Neuronal stem cell (in vitro differentiated cells): ENCODE measurements at regions not wholly inside any gene's neighbourhood (a gene's known extent, or its start where the extent isn't known, plus 50 kb on each side); places are given as distances from the start of the nearest gene placed in this dataset.

Experiments used
- DNase-seq: peaks from one replicate; pipeline ENCODE4 v3.0.0-alpha.2; 2013; ENCODE audit warnings: low spot score
- H2AFZ ChIP-seq: one replicate; pipeline ENCODE4 v1.6.1; 2013; ENCODE audit warnings: mild to moderate bottlenecking, low read length, inconsistent platforms
- H2AK5ac ChIP-seq: 2 replicates; pipeline ENCODE4 v1.6.1; 2013; ENCODE audit warnings: low read depth, mild to moderate bottlenecking, inconsistent platforms, low read length, moderate library complexity, mixed read lengths
- H2BK120ac ChIP-seq: 2 replicates; pipeline ENCODE4 v1.6.1; 2013; ENCODE audit warnings: low read depth, mild to moderate bottlenecking, inconsistent platforms, low read length, moderate library complexity, mixed read lengths
- H2BK12ac ChIP-seq: one replicate; pipeline ENCODE4 v1.6.1; 2013; ENCODE audit warnings: low read length, inconsistent platforms
- H2BK15ac ChIP-seq: 2 replicates; pipeline ENCODE4 v1.6.1; 2013; ENCODE audit warnings: mild to moderate bottlenecking, low read length, inconsistent platforms, mixed read lengths
- H2BK5ac ChIP-seq: one replicate; pipeline ENCODE4 v1.6.1; 2013; ENCODE audit warnings: inconsistent platforms, mild to moderate bottlenecking, low read length, moderate library complexity
- H3K14ac ChIP-seq: one replicate; pipeline ENCODE4 v1.6.1; 2013; ENCODE audit warnings: low read length, inconsistent platforms
- H3K18ac ChIP-seq: 2 replicates; pipeline ENCODE4 v1.6.1; 2013; ENCODE audit warnings: low read length, inconsistent platforms
- H3K23ac ChIP-seq: 2 replicates; pipeline ENCODE4 v1.6.1; 2013; ENCODE audit warnings: low read depth, mild to moderate bottlenecking, mixed read lengths, low read length, inconsistent platforms; ENCODE audit not compliant: poor library complexity
- H3K27ac ChIP-seq: replicated peaks from 3 replicates; pipeline ENCODE4 v1.5.1; 2013; ENCODE audit warnings: low read length, inconsistent platforms
- H3K27me3 ChIP-seq, 3 experiments: 2 replicates each; pipeline ENCODE4 v1.6.1; 2013; ENCODE audit warnings: low read length in 3 of 3, mild to moderate bottlenecking in 2 of 3, inconsistent platforms in 1 of 3, low read depth in 1 of 3, mixed read lengths in 1 of 3, moderate library complexity in 1 of 3; ENCODE audit not compliant: control insufficient read depth in 3 of 3, insufficient read depth in 3 of 3
- H3K36me3 ChIP-seq, 2 donors: replicated peaks in 1 of 2; 2 replicates each; pipeline ENCODE4 v1.6.1; 2013; ENCODE audit warnings: low read length in 2 of 2; ENCODE audit not compliant: control insufficient read depth in 2 of 2, insufficient read depth in 2 of 2
- H3K4ac ChIP-seq: 2 replicates; pipeline ENCODE4 v1.6.1; 2013; ENCODE audit warnings: inconsistent platforms, mild to moderate bottlenecking, low read length, moderate library complexity
- H3K4me1 ChIP-seq, 2 donors: 1 replicate in 1 of 2; 2 replicates in 1 of 2; pipeline ENCODE4 v1.6.1; 2013; ENCODE audit warnings: low read length in 2 of 2, low read depth in 1 of 2; ENCODE audit not compliant: control insufficient read depth in 2 of 2, insufficient read depth in 1 of 2
- H3K4me2 ChIP-seq: one replicate; pipeline ENCODE4 v1.6.1; 2013; ENCODE audit warnings: mild to moderate bottlenecking, low read length, inconsistent platforms; ENCODE audit not compliant: insufficient read depth, poor library complexity, severe bottlenecking
- H3K4me3 ChIP-seq, 2 donors: 2 replicates each; pipeline ENCODE4 v1.5.1; 2013; ENCODE audit warnings: low read length in 2 of 2, mild to moderate bottlenecking in 2 of 2, inconsistent platforms in 1 of 2, moderate library complexity in 1 of 2
- H3K79me1 ChIP-seq: one replicate; pipeline ENCODE4 v1.6.1; 2013; ENCODE audit warnings: low read depth, mild to moderate bottlenecking, inconsistent platforms, low read length, moderate library complexity
- H3K9ac ChIP-seq: one replicate; pipeline ENCODE4 v1.6.1; 2013; ENCODE audit warnings: mild to moderate bottlenecking, low read depth, low read length, inconsistent platforms; ENCODE audit not compliant: poor library complexity
- H3K9me3 ChIP-seq, 2 donors: replicated peaks in 1 of 2; 2 replicates each; pipeline versions ENCODE3 to v1.6.1; 2013; ENCODE audit warnings: low read length in 2 of 2, mild to moderate bottlenecking in 2 of 2, inconsistent platforms in 1 of 2, low read depth in 1 of 2, mixed read lengths in 1 of 2, moderate library complexity in 1 of 2; ENCODE audit not compliant: control insufficient read depth in 2 of 2, insufficient read depth in 1 of 2
- H4K8ac ChIP-seq: one replicate; pipeline ENCODE4 v1.6.1; 2013; ENCODE audit warnings: low read depth, mild to moderate bottlenecking, inconsistent platforms, low read length, moderate library complexity
- H4K91ac ChIP-seq: one replicate; pipeline ENCODE4 v1.6.1; 2013; ENCODE audit warnings: low read length, low read depth, mild to moderate bottlenecking, inconsistent platforms; ENCODE audit not compliant: poor library complexity
- WGBS, 2 donors: extraction: QIAGEN DNeasy Blood & Tissue Kit; methylation state at CpG; one replicate each; pipeline ENCODE4 v1.1.7; 2013; ENCODE audit warnings: missing lambda C conversion rate in 2 of 2, mixed read lengths in 1 of 2; ENCODE audit not compliant: insufficient read length in 2 of 2, insufficient replicate concordance in 1 of 2; ENCODE audit errors: extremely low coverage in 2 of 2; 5-methylcytosine and 5-hydroxymethylcytosine counted together

GRCh38 chr10:84683980-84684740, 355.8 kb downstream of the CCSER2 start:
- no peak overlapping the region for H2BK12ac ChIP-seq
- no peak overlapping the region for H3K4me3 ChIP-seq
- H3K27ac ChIP-seq = no peak overlapping the region
- H2AK5ac ChIP-seq = no peak overlapping the region
- H3K4me1 ChIP-seq = no peaks in the 10 kb centered on the region
- no peak overlapping the region for H2AFZ ChIP-seq
- H3K23ac ChIP-seq = no peak overlapping the region
- no peak overlapping the region for H3K18ac ChIP-seq
- DNase-seq = no peak
- H2BK120ac ChIP-seq = no peak overlapping the region
- H3K27me3 ChIP-seq = no peaks in the 10 kb centered on the region
- H3K9me3 ChIP-seq = peaks cover 0 to 2% of the 10 kb centered on the region in 2 donors
- H3K4me2 ChIP-seq = no peak overlapping the region
- no peaks in the 10 kb centered on the region for H3K36me3 ChIP-seq
- no peak overlapping the region for H4K8ac ChIP-seq
- no CpG with 5 or more reads among the region's 6 CpGs for WGBS, 2 donors
- H3K9ac ChIP-seq = no peak overlapping the region
- no peak overlapping the region for H2BK15ac ChIP-seq
- no peak overlapping the region for H4K91ac ChIP-seq
- H3K4ac ChIP-seq = no peak overlapping the region
- H3K79me1 ChIP-seq = no peaks in the 10 kb centered on the region
- no peak overlapping the region for H3K14ac ChIP-seq
- no peak overlapping the region for H2BK5ac ChIP-seq

- no peak overlapping the region for H3K27ac ChIP-seq
- no peaks in the 10 kb centered on the region for H3K4me1 ChIP-seq
- no peak overlapping the region for H3K23ac ChIP-seq
- no CpG with 5 or more reads among the region's 3 CpGs for WGBS, 2 donors
- H2AK5ac ChIP-seq = no peak overlapping the region
- H3K18ac ChIP-seq = no peak overlapping the region
- H3K9me3 ChIP-seq = peaks cover 0 to 2% of the 10 kb centered on the region in 2 donors
- no peak overlapping the region for H2BK5ac ChIP-seq
- no peak overlapping the region for H2BK120ac ChIP-seq
- no peak overlapping the region for H3K14ac ChIP-seq
- H3K4me2 ChIP-seq = no peak overlapping the region
- no peak overlapping the region for H2BK12ac ChIP-seq
- no peak overlapping the region for H4K8ac ChIP-seq
- no peak overlapping the region for H4K91ac ChIP-seq
- H3K27me3 ChIP-seq = no peaks in the 10 kb centered on the region
- H3K9ac ChIP-seq = no peak overlapping the region
- no peak overlapping the region for H2AFZ ChIP-seq
- H3K4ac ChIP-seq = no peak overlapping the region
- H3K36me3 ChIP-seq = no peaks in the 10 kb centered on the region
- no peaks in the 10 kb centered on the region for H3K79me1 ChIP-seq
- DNase-seq = no peak
- no peak overlapping the region for H3K4me3 ChIP-seq
- no peak overlapping the region for H2BK15ac ChIP-seq
These were observed 356.8 kb downstream of the CCSER2 start for GRCh38 chr10:84685047-84685660.

GRCh38 chr10:84693006-84693405, 364.6 kb downstream of the CCSER2 start:
- H2BK5ac ChIP-seq = no peak overlapping the region
- H3K36me3 ChIP-seq = no peaks in the 10 kb centered on the region
- no peak overlapping the region for H4K91ac ChIP-seq
- H3K9ac ChIP-seq = no peak overlapping the region
- no peaks in the 10 kb centered on the region for H3K27me3 ChIP-seq
- H3K4me2 ChIP-seq = no peak overlapping the region
- no peak overlapping the region for H4K8ac ChIP-seq
- no peaks in the 10 kb centered on the region for H3K4me1 ChIP-seq
- no peak overlapping the region for H2BK12ac ChIP-seq
- H2BK15ac ChIP-seq = no peak overlapping the region
- no peak overlapping the region for H3K18ac ChIP-seq
- DNase-seq = no peak
- H3K79me1 ChIP-seq = no peaks in the 10 kb centered on the region
- no peak overlapping the region for H3K23ac ChIP-seq
- no peak overlapping the region for H2BK120ac ChIP-seq
- no peak overlapping the region for H2AK5ac ChIP-seq
- no peak overlapping the region for H3K14ac ChIP-seq
- no peak overlapping the region for H3K27ac ChIP-seq
- H3K4ac ChIP-seq = no peak overlapping the region
- no peak overlapping the region for H3K4me3 ChIP-seq
- H3K9me3 ChIP-seq = peaks cover 0 to 3% of the 10 kb centered on the region in 2 donors
- H2AFZ ChIP-seq = no peak overlapping the region

- Histone ChIP-seq H3K4me3 (no peak overlapping the region), H3K23ac (no peak overlapping the region), H2BK15ac (no peak overlapping the region), H2BK120ac (no peak overlapping the region), H3K9me3 (peaks cover 2 to 3% of the 10 kb centered on the region in 2 donors), H3K4me1 (peaks cover 0 to 2% of the 10 kb centered on the region in 2 donors), H3K27ac (no peak overlapping the region), H3K79me1 (no peaks in the 10 kb centered on the region), H3K36me3 (no peaks in the 10 kb centered on the region), H4K8ac (no peak overlapping the region), H2BK5ac (no peak overlapping the region), H3K4ac (no peak overlapping the region), H3K4me2 (no peak overlapping the region), H2AK5ac (no peak overlapping the region), H3K9ac (no peak overlapping the region), H4K91ac (no peak overlapping the region), H3K14ac (no peak overlapping the region), H3K27me3 (no peaks in the 10 kb centered on the region), H2BK12ac (no peak overlapping the region), H2AFZ (no peak overlapping the region), H3K18ac (no peak overlapping the region)
- WGBS, 2 donors = no CpG with 5 or more reads among the region's 3 CpGs
- no peak for DNase-seq
These were observed 367.5 kb downstream of the CCSER2 start for GRCh38 chr10:84695902-84696301.
